HEK293T (cell line): ENCODE measurements at regions not wholly inside any gene's neighbourhood (a gene's known extent, or its start where the extent isn't known, plus 50 kb on each side); places are given as distances from the start of the nearest gene placed in this dataset.

Experiments used
- CTBP1 ChIP-seq: fragments of 450-650 bp; IDR thresholded peaks from 2 replicates; pipeline ENCODE4 v1.6.1; 2016; ENCODE audit warnings: borderline replicate concordance
- ELF4 ChIP-seq: fragments of 450-650 bp; IDR thresholded peaks from 2 replicates; pipeline ENCODE4 v1.6.1; 2017; ENCODE audit warnings: antibody characterized with exemption
- SP1 ChIP-seq: fragments of 450-650 bp; IDR thresholded peaks from 2 replicates; pipeline ENCODE4 v1.6.1; 2017

DNA sequence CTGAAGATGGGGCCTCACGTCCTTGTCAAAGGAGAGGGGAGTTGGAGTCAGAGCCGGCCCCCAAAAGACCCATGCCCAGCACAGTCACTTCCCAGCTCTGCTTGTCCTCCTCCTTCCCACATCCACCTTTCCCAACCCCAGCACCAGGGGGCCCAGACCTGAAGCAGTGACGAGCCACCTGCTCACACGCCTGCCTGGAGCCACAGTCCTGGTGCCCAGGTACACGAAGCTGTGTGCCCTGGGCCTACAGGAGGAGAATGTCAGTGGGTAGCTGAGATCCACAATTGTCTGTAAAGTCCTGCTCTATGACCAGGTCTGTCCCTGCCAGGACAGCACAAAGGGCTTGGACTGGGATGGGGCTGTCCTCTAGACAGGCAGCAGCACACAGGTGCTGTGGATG is 126.8 kb upstream of the PZP start:
- TF ChIP-seq CTBP1 (no peak), SP1 (no peak), ELF4 (no peak)
